Anterior cingulate cortex (tissue), 58 donors: ENCODE measurements at regions not wholly inside any gene's neighbourhood (a gene's known extent, or its start where the extent isn't known, plus 50 kb on each side); places are given as distances from the start of the nearest gene placed in this dataset.

Experiments
- DNase-seq, 58 donors: peaks; one replicate each; lab custom pipeline; 2025; lab: John Stamatoyannopoulos, UW

GRCh38 chr3:182479419-182480336 lies 313.6 kb upstream of the ATP11B start:
- no peak for DNase-seq

DNA sequence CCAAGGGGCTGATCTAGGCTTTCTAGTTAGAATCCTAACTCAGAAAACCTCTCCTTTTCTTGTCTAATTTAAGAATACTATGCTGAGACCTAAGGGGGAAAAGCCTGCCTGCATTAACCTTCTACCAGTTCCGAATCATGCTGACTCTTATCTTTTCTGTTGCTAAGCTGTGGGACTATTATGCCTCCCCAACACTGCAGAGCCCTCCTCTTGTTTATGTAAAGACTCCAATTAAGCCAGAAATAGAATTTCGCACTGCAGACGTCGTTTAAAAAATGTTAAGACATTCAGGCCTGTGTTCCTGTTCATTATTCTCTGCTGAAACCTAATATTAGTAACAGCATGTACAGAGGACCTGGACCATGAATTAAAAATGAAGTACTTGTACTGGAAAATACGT lies 310.6 kb upstream of the ATP11B start:
- no peak for DNase-seq

- DNase-seq: no peak
Measured at GRCh38 chr3:182484682-182485081, 308.6 kb upstream of the ATP11B start.

GRCh38 chr3:182485301-182485700 lies 308.0 kb upstream of the ATP11B start:
- DNase-seq: no peak

DNA sequence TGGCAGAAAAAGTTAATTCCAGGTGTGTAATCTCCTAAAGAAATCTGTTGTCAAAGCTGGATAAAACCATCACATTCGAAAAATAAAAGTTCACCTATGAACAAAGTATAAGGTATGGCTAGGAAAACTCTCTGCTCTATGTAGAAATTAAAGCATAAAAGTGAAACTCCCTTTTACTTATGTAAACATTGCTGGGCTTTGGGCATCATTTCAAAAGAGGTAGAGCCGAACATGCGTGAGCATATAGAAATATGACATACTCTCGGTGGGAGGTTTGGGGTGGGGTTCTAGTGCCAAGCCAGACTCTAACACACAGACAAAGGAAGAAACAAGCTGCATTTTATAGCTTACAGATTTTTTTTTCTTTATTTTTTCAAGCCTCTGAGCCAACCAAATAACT lies 306.8 kb upstream of the ATP11B start:
- DNase-seq: no peak

DNA sequence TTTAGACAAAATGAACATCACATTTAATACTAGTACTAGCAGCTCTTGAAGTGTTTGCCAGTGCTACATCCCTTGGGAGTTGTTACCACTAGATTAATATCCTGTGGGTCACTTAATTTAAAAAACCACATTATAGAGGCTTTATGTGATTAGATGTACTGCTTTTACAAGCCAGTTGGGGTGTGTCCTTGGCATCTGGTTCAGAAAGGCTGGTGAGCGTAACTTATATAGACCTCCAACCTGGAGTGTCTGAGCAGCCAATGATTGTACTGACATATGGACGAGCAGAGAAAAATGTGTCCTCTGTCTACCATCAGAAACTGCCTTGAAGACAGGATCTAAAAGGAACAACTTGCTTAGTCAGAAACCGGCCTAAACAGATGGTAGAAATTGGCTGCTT lies 306.2 kb upstream of the ATP11B start:
- peak in 1 of 58 donors; percentile 16 for DNase-seq

- DNase-seq: no peak
Measured at GRCh38 chr3:182487611-182488010, 305.7 kb upstream of the ATP11B start.

DNA sequence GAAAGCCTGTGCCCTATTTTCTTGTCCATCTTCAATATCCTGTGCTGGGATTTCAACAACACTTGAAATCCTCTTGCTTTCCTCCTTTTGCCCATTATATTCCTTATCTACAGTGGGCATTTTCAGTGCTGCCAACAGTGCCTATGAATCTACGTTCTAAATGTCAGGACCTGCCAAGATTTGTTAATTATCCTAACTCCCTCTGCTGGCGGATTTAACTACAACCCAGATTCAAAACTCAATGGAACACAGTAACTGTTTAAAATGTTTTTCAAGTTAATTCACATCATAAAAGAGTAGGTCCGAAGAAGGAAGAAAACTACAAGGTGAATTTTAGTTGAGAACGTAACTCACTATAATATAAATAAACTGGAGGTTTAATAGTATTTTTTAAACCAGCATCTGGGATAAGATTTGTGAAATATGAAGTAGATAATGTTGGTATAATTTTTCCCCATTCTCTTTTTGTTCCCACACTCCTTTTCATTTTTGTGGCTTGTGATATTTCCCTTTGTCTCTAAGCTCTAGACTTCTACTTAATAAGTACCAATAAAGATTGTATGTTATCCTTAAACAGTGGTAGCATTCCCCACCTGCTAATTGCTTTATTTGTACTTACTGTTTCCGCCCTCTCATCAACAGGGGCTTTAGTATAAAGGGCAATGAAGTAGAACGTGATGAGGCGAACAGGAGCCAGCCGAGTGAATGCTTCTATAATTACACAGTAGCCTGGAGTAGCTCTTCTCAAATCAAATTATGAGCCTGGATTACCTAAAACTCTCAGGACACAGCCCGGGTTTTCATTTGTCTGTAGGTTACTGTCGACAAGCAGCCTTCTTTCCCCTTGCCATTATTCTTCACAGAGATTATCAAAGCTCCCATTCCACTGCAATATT lies 302.5 kb upstream of the ATP11B start:
- DNase-seq: peak in 7 of 58 donors; percentile 2 to 64 (median 11)

GRCh38 chr3:182491577-182491976 lies 301.7 kb upstream of the ATP11B start:
- DNase-seq: no peak

DNA sequence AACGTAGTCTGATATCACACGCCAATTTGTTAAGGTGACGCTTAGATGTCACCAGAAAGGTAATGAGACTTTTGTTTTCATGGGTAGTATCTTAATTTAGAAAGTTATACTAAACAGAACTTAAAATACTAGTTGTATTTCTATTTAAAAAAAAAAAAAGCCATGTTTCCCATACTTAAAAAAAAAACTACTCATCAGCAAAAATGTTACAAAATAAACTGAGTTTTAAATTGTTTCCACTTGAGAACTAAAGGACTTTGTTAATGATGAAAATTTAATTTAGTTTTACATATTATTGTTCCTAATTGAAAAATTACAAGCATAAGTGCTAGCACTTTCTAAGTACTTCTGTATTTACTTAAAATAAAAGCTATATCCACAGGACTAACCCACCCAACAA lies 300.8 kb upstream of the ATP11B start:
- DNase-seq: no peak

DNA sequence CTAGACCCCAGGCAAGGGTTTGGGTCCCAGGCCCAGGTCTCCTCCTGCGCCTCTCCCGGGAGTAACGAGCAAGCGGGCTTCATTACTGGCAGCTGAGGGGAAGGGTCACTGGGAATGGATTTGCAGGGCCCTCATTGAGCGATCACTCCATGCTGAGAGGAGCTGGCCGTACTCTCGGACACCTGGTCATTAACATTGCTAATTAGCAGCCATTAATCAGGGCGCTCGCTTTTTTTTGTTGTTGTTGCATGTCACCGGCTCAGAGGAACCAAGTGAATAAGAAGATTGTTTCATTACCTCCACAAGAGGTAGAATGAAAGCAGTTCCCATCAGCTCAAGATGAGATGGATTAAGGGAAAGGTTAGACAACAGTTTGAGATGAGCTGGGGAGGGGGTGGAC lies 293.0 kb upstream of the ATP11B start:
- DNase-seq: peak in 13 of 58 donors; percentile 2 to 43 (median 16)

- peak in 3 of 58 donors; percentile 9 to 17 (median 12) for DNase-seq
Measured at GRCh38 chr3:182501856-182502255, 291.4 kb upstream of the ATP11B start.

DNA sequence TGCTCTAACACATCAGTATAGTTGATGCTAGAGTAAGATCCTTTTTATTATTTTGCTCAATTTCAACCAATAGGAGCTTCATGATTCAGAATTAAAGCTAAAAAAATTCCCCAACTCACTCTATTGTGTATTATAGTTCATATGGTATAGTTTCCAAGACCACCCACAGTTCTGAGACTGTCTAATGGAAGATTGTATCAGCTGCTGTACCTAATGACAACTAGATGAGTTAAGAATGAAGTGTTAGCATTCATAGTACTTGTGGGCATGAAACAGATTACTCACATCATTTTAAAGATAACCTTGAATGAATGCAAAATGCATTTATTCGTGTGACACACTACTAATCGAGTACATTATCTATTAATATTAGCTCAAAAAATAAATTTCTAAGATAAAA lies 289.9 kb upstream of the ATP11B start:
- DNase-seq: no peak

GRCh38 chr3:182508919-182509711 lies 284.2 kb upstream of the ATP11B start:
- DNase-seq: peak in 25 of 58 donors; percentile 3 to 56 (median 13)

GRCh38 chr3:182509844-182510460 lies 283.4 kb upstream of the ATP11B start:
- DNase-seq: no peak

DNA sequence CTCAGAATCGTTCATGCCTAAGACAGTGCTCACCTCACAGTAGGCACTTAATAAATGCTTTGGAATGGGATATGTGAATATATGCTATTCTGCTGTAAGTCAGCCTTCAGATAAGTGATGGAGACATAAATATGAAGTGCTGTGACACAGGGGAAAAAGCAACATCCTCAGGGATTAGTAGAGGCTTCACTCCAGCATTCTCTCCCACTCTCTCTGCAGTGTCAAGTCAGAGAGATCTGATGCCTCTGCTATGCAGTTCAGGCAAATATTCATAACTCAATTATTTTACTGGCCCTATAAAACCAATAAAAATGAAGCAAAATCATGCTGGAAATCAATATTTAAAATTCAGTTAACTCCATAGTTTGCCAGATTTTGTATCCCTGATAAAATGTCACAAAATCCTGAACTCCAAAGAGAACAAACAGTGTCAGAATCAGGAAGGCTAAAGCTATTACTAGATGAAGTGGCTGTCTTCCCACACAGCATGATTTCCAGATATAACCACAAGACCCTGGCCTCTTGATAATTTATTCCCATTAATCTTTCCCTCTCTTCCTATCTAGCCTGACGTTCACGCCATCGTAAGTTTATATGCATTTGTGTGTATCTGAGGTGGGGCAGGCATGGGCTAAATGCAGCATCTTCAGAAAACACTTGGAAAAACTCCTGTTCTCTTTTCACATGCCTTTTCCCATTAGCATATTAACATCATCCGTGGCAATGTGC lies 278.9 kb upstream of the ATP11B start:
- no peak for DNase-seq

GRCh38 chr3:182516597-182517336 lies 276.5 kb upstream of the ATP11B start:
- no peak for DNase-seq

- DNase-seq: no peak
Measured at GRCh38 chr3:182519569-182519968, 273.7 kb upstream of the ATP11B start.

DNA sequence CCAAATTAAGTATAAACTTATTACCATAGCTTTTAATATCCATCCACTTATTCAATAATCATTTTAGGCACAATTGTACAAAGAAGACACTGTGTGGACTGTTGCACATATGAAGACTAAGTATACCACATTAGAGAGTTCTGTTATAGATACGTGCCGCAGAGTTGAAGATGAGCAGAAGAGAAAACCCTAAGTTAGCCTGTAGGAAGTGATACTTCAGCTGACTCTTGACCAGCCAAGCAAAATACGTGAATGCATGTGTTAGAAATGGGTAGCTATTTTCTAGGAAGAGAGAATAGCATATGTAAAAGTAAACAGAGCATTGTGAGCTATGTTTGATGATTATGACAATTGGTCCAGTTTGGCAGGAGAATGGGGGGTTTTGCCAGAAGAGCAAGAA lies 272.0 kb upstream of the ATP11B start:
- DNase-seq: no peak
